ENCODE measurements at regions not wholly inside any gene's neighbourhood (a gene's known extent, or its start where the extent isn't known, plus 50 kb on each side); places are given as distances from the start of the nearest gene placed in this dataset.

GRCh38 chr2:104046466-104046865, 807.4 kb upstream of the POU3F3 start:
- no peak for TF ChIP-seq CTCF (IDR thresholded peaks at IDR 0.05; ENCODE audit: poor library complexity, severe bottlenecking)
- no peak for TF ChIP-seq POLR2AphosphoS5 (IDR thresholded peaks at IDR 0.05)
- no peak for TF ChIP-seq SMC3 (conservative IDR thresholded peaks at IDR 0.05; ENCODE audit: poor library complexity)
- no peak for TF ChIP-seq EZH2 (IDR thresholded peaks at IDR 0.05; ENCODE audit: borderline replicate concordance, insufficient read depth, low read length, poor library complexity, severe bottlenecking)
- no peak for TF ChIP-seq EP300 (conservative IDR thresholded peaks at IDR 0.05; ENCODE audit: poor library complexity, severe bottlenecking)
- TF ChIP-seq, protein P1, sequence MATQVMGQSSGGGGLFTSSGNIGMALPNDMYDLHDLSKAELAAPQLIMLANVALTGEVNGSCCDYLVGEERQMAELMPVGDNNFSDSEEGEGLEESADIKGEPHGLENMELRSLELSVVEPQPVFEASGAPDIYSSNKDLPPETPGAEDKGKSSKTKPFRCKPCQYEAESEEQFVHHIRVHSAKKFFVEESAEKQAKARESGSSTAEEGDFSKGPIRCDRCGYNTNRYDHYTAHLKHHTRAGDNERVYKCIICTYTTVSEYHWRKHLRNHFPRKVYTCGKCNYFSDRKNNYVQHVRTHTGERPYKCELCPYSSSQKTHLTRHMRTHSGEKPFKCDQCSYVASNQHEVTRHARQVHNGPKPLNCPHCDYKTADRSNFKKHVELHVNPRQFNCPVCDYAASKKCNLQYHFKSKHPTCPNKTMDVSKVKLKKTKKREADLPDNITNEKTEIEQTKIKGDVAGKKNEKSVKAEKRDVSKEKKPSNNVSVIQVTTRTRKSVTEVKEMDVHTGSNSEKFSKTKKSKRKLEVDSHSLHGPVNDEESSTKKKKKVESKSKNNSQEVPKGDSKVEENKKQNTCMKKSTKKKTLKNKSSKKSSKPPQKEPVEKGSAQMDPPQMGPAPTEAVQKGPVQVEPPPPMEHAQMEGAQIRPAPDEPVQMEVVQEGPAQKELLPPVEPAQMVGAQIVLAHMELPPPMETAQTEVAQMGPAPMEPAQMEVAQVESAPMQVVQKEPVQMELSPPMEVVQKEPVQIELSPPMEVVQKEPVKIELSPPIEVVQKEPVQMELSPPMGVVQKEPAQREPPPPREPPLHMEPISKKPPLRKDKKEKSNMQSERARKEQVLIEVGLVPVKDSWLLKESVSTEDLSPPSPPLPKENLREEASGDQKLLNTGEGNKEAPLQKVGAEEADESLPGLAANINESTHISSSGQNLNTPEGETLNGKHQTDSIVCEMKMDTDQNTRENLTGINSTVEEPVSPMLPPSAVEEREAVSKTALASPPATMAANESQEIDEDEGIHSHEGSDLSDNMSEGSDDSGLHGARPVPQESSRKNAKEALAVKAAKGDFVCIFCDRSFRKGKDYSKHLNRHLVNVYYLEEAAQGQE (IDR thresholded peaks at IDR 0.05; ENCODE audit: borderline replicate concordance), result no peak
- no peak for TF ChIP-seq TAF1 (IDR thresholded peaks at IDR 0.05; ENCODE audit: low read depth)
